ENCODE measurements at regions not wholly inside any gene's neighbourhood (a gene's known extent, or its start where the extent isn't known, plus 50 kb on each side); places are given as distances from the start of the nearest gene placed in this dataset.

- CTCF ChIA-PET (ENCODE audit: low intra/inter-chr PET ratio) = no interaction called here
- in situ Hi-C loops (cut with MboI) = no loop called here
- Histone ChIP-seq H3K4me1 (replicated peaks in 1 of 2; ENCODE audit: control insufficient read depth in 2 of 2, insufficient read depth in 2 of 2, low read length in 2 of 2) (no peaks in the 10 kb centered on the region), H3K36me3 (ENCODE audit: control insufficient read depth, insufficient read depth, low read length) (no peaks in the 10 kb centered on the region), H3K4me3 (no peak overlapping the region), H3K9me3 (replicated peaks; ENCODE audit: control insufficient read depth, insufficient read depth, low read depth, low read length) (no peaks in the 10 kb centered on the region), H4K20me1 (replicated peaks; ENCODE audit: control insufficient read depth, insufficient read depth, low read length) (no peaks in the 10 kb centered on the region), H3K27me3 (ENCODE audit: control insufficient read depth in 2 of 2, insufficient read depth in 2 of 2, low read length in 2 of 2) (no peaks in the 10 kb centered on the region), H3K9me1 (ENCODE audit: control insufficient read depth, insufficient read depth, low read length) (no peaks in the 10 kb centered on the region), H2AFZ (ENCODE audit: low read depth, low read length) (no peak overlapping the region), H3K79me2 (ENCODE audit: control insufficient read depth, insufficient read depth, low read length) (no peaks in the 10 kb centered on the region), H3K4me2 (ENCODE audit: insufficient read depth, low read length) (no peak overlapping the region), H3K27ac (ENCODE audit: extremely low read depth, low read depth, low read length) (no peak overlapping the region), H3K9ac (ENCODE audit: insufficient read depth in 1 of 2, low read depth in 2 of 2, low read length in 2 of 2) (no peak overlapping the region)
- FAIRE-seq = no peak
- intact Hi-C loops (cut with micrococcal nuclease) = loop anchor here (5.0 kb wide), 1 partner anchor 609 kb away; no protein-coding TSS in a partner anchor
- POLR2A ChIA-PET = no interaction called here
- 0% methylated on average over 4 of the region's 4 CpGs for WGBS (ENCODE audit: insufficient coverage, low coverage, missing lambda C conversion rate)
- no TSS peak for BruUV-seq (replicated peaks)
- no peak for ATAC-seq
- no peak for DNase-seq (ENCODE audit: extremely low read depth in 1 of 4, low spot score in 3 of 4)
- TF ChIP-seq ZNF75A (CRISPR knock-in tag; IDR thresholded peaks at IDR 0.05) = no peak
- TF ChIP-seq RBM25 (IDR thresholded peaks at IDR 0.05; ENCODE audit: low read depth, low read length, severe bottlenecking) = no peak
- no peak for TF ChIP-seq ZBTB1 (CRISPR knock-in tag; IDR thresholded peaks at IDR 0.05; ENCODE audit: borderline replicate concordance, low read depth)
- TF ChIP-seq RFX1 (IDR thresholded peaks at IDR 0.05) = no peak
- TF ChIP-seq DEAF1 (CRISPR knock-in tag; IDR thresholded peaks at IDR 0.05) = no peak
These were observed 483.2 kb upstream of the PTBP2 start for GRCh38 chr1:96238426-96238825.

GRCh38 chr1:96240438-96240837 is 481.1 kb upstream of the PTBP2 start:
- no peaks in the 10 kb centered on the region for H3K4me1 ChIP-seq (replicated peaks in 1 of 2; ENCODE audit: control insufficient read depth in 2 of 2, insufficient read depth in 2 of 2, low read length in 2 of 2)
- no peaks in the 10 kb centered on the region for H4K20me1 ChIP-seq (replicated peaks; ENCODE audit: control insufficient read depth, insufficient read depth, low read length)
- H3K9me1 ChIP-seq (ENCODE audit: control insufficient read depth, insufficient read depth, low read length) = no peaks in the 10 kb centered on the region
- H3K9ac ChIP-seq (ENCODE audit: insufficient read depth in 1 of 2, low read depth in 2 of 2, low read length in 2 of 2) = no peak overlapping the region
- intact Hi-C loops (cut with micrococcal nuclease) = no loop called here
- H3K4me3 ChIP-seq = no peak overlapping the region
- no peaks in the 10 kb centered on the region for H3K79me2 ChIP-seq (ENCODE audit: control insufficient read depth, insufficient read depth, low read length)
- FAIRE-seq (no peak), ATAC-seq (no peak), DNase-seq (ENCODE audit: extremely low read depth in 1 of 4, low spot score in 3 of 4) (no peak)
- H2AFZ ChIP-seq (ENCODE audit: low read depth, low read length) = no peak overlapping the region
- CTCF ChIA-PET (ENCODE audit: low intra/inter-chr PET ratio) = no interaction called here
- H3K4me2 ChIP-seq (ENCODE audit: insufficient read depth, low read length) = no peak overlapping the region
- H3K36me3 ChIP-seq (ENCODE audit: control insufficient read depth, insufficient read depth, low read length) = no peaks in the 10 kb centered on the region
- no peaks in the 10 kb centered on the region for H3K27me3 ChIP-seq (ENCODE audit: control insufficient read depth in 2 of 2, insufficient read depth in 2 of 2, low read length in 2 of 2)
- BruUV-seq (replicated peaks) = no TSS peak
- H3K27ac ChIP-seq (ENCODE audit: extremely low read depth, low read depth, low read length) = no peak overlapping the region
- H3K9me3 ChIP-seq (replicated peaks; ENCODE audit: control insufficient read depth, insufficient read depth, low read depth, low read length) = no peaks in the 10 kb centered on the region
- POLR2A ChIA-PET = no interaction called here
- in situ Hi-C loops (cut with MboI) = no loop called here
- TF ChIP-seq ZNF780A (CRISPR knock-in tag; IDR thresholded peaks at IDR 0.05) (no peak), STAT5A (IDR thresholded peaks at IDR 0.05; ENCODE audit: borderline replicate concordance, low read length) (no peak), ZNF165 (CRISPR knock-in tag; IDR thresholded peaks at IDR 0.05; ENCODE audit: borderline replicate concordance) (no peak), ETV5 (CRISPR knock-in tag; IDR thresholded peaks at IDR 0.05; ENCODE audit: low read depth) (no peak), ZNF398 (CRISPR knock-in tag; IDR thresholded peaks at IDR 0.05) (no peak), SFPQ (IDR thresholded peaks at IDR 0.05; ENCODE audit: low read depth, low read length) (no peak)
